ENCODE measurements at regions not wholly inside any gene's neighbourhood (a gene's known extent, or its start where the extent isn't known, plus 50 kb on each side); places are given as distances from the start of the nearest gene placed in this dataset.

DNA sequence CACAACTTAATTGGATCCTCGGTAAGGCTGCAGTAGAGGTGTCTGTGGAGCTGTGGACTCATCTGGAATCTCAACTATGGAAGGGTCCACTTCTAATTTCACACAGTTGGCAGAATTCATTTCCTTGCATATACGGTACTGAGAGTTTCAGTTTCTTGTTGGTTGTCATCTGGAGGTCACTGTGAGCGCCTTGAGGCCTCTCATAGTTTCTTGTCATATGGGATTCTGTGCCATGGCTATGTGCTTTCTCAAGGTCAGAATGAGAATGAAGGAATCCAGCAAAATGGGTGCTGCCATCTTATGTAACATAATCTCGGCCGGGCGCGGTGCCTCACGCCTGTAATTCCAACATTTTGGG lies 298.2 kb downstream of the DOK5 start:
- H3K4me3 ChIP-seq: no peak overlapping the region
- intact Hi-C loops (cut with DNase I): no loop called here
- TF ChIP-seq, protein P1, sequence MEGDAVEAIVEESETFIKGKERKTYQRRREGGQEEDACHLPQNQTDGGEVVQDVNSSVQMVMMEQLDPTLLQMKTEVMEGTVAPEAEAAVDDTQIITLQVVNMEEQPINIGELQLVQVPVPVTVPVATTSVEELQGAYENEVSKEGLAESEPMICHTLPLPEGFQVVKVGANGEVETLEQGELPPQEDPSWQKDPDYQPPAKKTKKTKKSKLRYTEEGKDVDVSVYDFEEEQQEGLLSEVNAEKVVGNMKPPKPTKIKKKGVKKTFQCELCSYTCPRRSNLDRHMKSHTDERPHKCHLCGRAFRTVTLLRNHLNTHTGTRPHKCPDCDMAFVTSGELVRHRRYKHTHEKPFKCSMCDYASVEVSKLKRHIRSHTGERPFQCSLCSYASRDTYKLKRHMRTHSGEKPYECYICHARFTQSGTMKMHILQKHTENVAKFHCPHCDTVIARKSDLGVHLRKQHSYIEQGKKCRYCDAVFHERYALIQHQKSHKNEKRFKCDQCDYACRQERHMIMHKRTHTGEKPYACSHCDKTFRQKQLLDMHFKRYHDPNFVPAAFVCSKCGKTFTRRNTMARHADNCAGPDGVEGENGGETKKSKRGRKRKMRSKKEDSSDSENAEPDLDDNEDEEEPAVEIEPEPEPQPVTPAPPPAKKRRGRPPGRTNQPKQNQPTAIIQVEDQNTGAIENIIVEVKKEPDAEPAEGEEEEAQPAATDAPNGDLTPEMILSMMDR (IDR thresholded peaks at IDR 0.05): no peak
- TF ChIP-seq POLR2A (IDR thresholded peaks at IDR 0.05): no peak
- DNase-seq: no peak
- WGBS (ENCODE audit: insufficient coverage, low coverage, low lambda C conversion rate, missing lambda C conversion rate): 48% methylated on average over 7 of the region's 8 CpGs
- ATAC-seq: no peak
- H3K27me3 ChIP-seq: no peaks in the 10 kb centered on the region
- H3K4me1 ChIP-seq: no peaks in the 10 kb centered on the region
- H3K27ac ChIP-seq: no peak overlapping the region
- H3K36me3 ChIP-seq: no peaks in the 10 kb centered on the region
- no peaks in the 10 kb centered on the region for H3K9me3 ChIP-seq

- Histone ChIP-seq H3K27me3 (no peaks in the 10 kb centered on the region), H3K9me3 (no peaks in the 10 kb centered on the region), H3K4me3 (no peak overlapping the region), H3K36me3 (no peaks in the 10 kb centered on the region), H3K27ac (no peak overlapping the region), H3K4me1 (no peaks in the 10 kb centered on the region)
- TF ChIP-seq, protein P1 (IDR thresholded peaks at IDR 0.05): no peak
- no peak for TF ChIP-seq POLR2A (IDR thresholded peaks at IDR 0.05)
- ATAC-seq (no peak), DNase-seq (no peak)
- intact Hi-C loops (cut with DNase I): no loop called here
- 36% methylated on average over 2 of the region's 4 CpGs for WGBS (ENCODE audit: insufficient coverage, low coverage, low lambda C conversion rate, missing lambda C conversion rate)
Measured at GRCh38 chr20:54772893-54773642, 297.7 kb downstream of the DOK5 start.

- ATAC-seq: no peak
- intact Hi-C loops (cut with DNase I): no loop called here
- H3K27ac ChIP-seq: no peak overlapping the region
Measured at GRCh38 chr20:54766483-54766882, 291.1 kb downstream of the DOK5 start.

GRCh38 chr20:54763366-54763765 lies 288.0 kb downstream of the DOK5 start:
- WGBS (ENCODE audit: insufficient coverage, low coverage, low lambda C conversion rate, missing lambda C conversion rate): 70% methylated on average over 1 of the region's 1 CpG
- intact Hi-C loops (cut with DNase I): no loop called here
- no peak for ATAC-seq
- TF ChIP-seq, protein P1 (IDR thresholded peaks at IDR 0.05): no peak
- no peak for TF ChIP-seq POLR2A (IDR thresholded peaks at IDR 0.05)
- no peaks in the 10 kb centered on the region for H3K27me3 ChIP-seq
- no peaks in the 10 kb centered on the region for H3K9me3 ChIP-seq
- no peak overlapping the region for H3K4me3 ChIP-seq
- H3K4me1 ChIP-seq: no peaks in the 10 kb centered on the region
- H3K36me3 ChIP-seq: no peaks in the 10 kb centered on the region
- no peak for DNase-seq
- no peak overlapping the region for H3K27ac ChIP-seq

More at GRCh38 chr20:54766483-54766882, 291.1 kb downstream of the DOK5 start:
- H3K4me3 ChIP-seq: no peak overlapping the region
- no peaks in the 10 kb centered on the region for H3K9me3 ChIP-seq
- 46% methylated on average over 2 of the region's 2 CpGs for WGBS (ENCODE audit: insufficient coverage, low coverage, low lambda C conversion rate, missing lambda C conversion rate)
- no peaks in the 10 kb centered on the region for H3K36me3 ChIP-seq
- no peaks in the 10 kb centered on the region for H3K4me1 ChIP-seq
- no peak for DNase-seq
- no peak for TF ChIP-seq POLR2A (IDR thresholded peaks at IDR 0.05)
- TF ChIP-seq, protein P1 (IDR thresholded peaks at IDR 0.05): no peak
- H3K27me3 ChIP-seq: no peaks in the 10 kb centered on the region
